HEK293 (cell line): ENCODE measurements at regions not wholly inside any gene's neighbourhood (a gene's known extent, or its start where the extent isn't known, plus 50 kb on each side); places are given as distances from the start of the nearest gene placed in this dataset.

Experiments
- CTCF ChIA-PET: fragments of 350-600 bp; formaldehyde crosslinking; extraction: SDS; loops from one replicate; lab custom pipeline; 2021; ENCODE audit warnings: antibody characterized with exemption; lab: Yijun Ruan, JAX
- POLR2A ChIA-PET: fragments of 300-600 bp; formaldehyde crosslinking; extraction: SDS; loops from one replicate; lab custom pipeline; 2020; ENCODE audit warnings: antibody characterized with exemption, inconsistent platforms; lab: Yijun Ruan, JAX
- H3K27ac ChIP-seq: fragments of 200-500 bp; sonication (Bioruptor generic); 2 replicates; pipeline ENCODE4 v1.5.1; 2014; ENCODE audit warnings: low read depth, low read length, control low read depth, inconsistent platforms; ENCODE audit errors: extremely low read depth
- H3K36me3 ChIP-seq, 2 experiments: fragments of 200-500 bp in 1 of 2; sonication (Bioruptor generic) in 1 of 2; 1 replicate in 1 of 2; 2 replicates in 1 of 2; pipeline ENCODE4 v1.5.1; 2014 to 2017; ENCODE audit warnings: inconsistent platforms in 2 of 2, low read length in 2 of 2; ENCODE audit not compliant: control insufficient read depth in 2 of 2, insufficient read depth in 1 of 2
- H3K4me1 ChIP-seq: fragments of 200-500 bp; sonication (Bioruptor generic); 2 replicates; pipeline ENCODE4 v1.5.1; 2014; ENCODE audit warnings: mild to moderate bottlenecking, low read length, inconsistent platforms; ENCODE audit not compliant: control insufficient read depth, insufficient read depth
- H3K4me3 ChIP-seq: 2 replicates; pipeline ENCODE4 v1.5.1; 2011; ENCODE audit warnings: low read depth, mild to moderate bottlenecking, control low read depth, low read length, moderate library complexity
- H3K9me3 ChIP-seq: fragments of 200-500 bp; sonication (Bioruptor generic); 2 replicates; pipeline ENCODE4 v1.5.1; 2014; ENCODE audit warnings: low read depth, low read length, inconsistent platforms; ENCODE audit not compliant: control insufficient read depth, insufficient read depth
- BCL6B ChIP-seq: fragments of 450-650 bp; formaldehyde crosslinking; IDR thresholded peaks from 2 replicates; pipeline ENCODE4 v1.5.1; 2017; ENCODE audit warnings: missing biosample characterization, missing genetic modification characterization
- GLI4 ChIP-seq: fragments of 450-650 bp; formaldehyde crosslinking; IDR thresholded peaks from 2 replicates; pipeline ENCODE4 v1.5.1; 2016; ENCODE audit warnings: missing biosample characterization, missing genetic modification characterization
- KLF17 ChIP-seq: fragments of 450-650 bp; formaldehyde crosslinking; IDR thresholded peaks from 2 replicates; pipeline ENCODE4 v1.5.1; 2016; ENCODE audit warnings: missing biosample characterization, missing genetic modification characterization
- KLF7 ChIP-seq: fragments of 450-650 bp; formaldehyde crosslinking; IDR thresholded peaks from 2 replicates; pipeline ENCODE4 v1.5.1; 2016; ENCODE audit warnings: missing biosample characterization, missing genetic modification characterization, borderline replicate concordance
- PBX3 ChIP-seq: sonication (generic); formaldehyde crosslinking; IDR thresholded peaks from 2 replicates; pipeline ENCODE4 v1.8.1; 2022; ENCODE audit warnings: mild to moderate bottlenecking, moderate library complexity, missing genetic modification reagents
- ZBTB44 ChIP-seq: fragments of 450-650 bp; IDR thresholded peaks from 2 replicates; pipeline ENCODE4 v1.5.1; 2018; ENCODE audit warnings: missing biosample characterization, mild to moderate bottlenecking, missing genetic modification characterization
- ZFP37 ChIP-seq: fragments of 450-650 bp; formaldehyde crosslinking; IDR thresholded peaks from 2 replicates; pipeline ENCODE4 v1.5.1; 2016; ENCODE audit warnings: missing biosample characterization, missing genetic modification characterization
- ZNF26 ChIP-seq: fragments of 450-650 bp; formaldehyde crosslinking; IDR thresholded peaks from 2 replicates; pipeline ENCODE4 v1.5.1; 2016; ENCODE audit warnings: missing biosample characterization, missing genetic modification characterization
- ZNF280C ChIP-seq: fragments of 450-650 bp; formaldehyde crosslinking; IDR thresholded peaks from 2 replicates; pipeline ENCODE4 v1.5.1; 2016; ENCODE audit warnings: missing biosample characterization, missing genetic modification characterization
- ZNF292 ChIP-seq: fragments of 450-650 bp; formaldehyde crosslinking; IDR thresholded peaks from 2 replicates; pipeline ENCODE4 v1.5.1; 2016; ENCODE audit warnings: low read depth, missing biosample characterization, missing genetic modification characterization, borderline replicate concordance
- ZNF623 ChIP-seq: fragments of 450-650 bp; formaldehyde crosslinking; IDR thresholded peaks from 2 replicates; pipeline ENCODE4 v1.5.1; 2016; ENCODE audit warnings: missing biosample characterization, missing genetic modification characterization
- ZNF626 ChIP-seq: fragments of 450-650 bp; sonication (Bioruptor Pico); formaldehyde crosslinking; IDR thresholded peaks from 2 replicates; pipeline ENCODE4 v1.5.1; 2018; ENCODE audit warnings: missing biosample characterization, missing genetic modification characterization, inconsistent platforms
- ZNF658 ChIP-seq: fragments of 450-650 bp; formaldehyde crosslinking; IDR thresholded peaks from 2 replicates; pipeline ENCODE4; 2016; ENCODE audit warnings: missing biosample characterization, missing genetic modification characterization
- ZNF792 ChIP-seq: fragments of 450-650 bp; formaldehyde crosslinking; IDR thresholded peaks from 2 replicates; pipeline ENCODE4 v1.5.1; 2016; ENCODE audit warnings: missing biosample characterization, missing genetic modification characterization
- ZSCAN16 ChIP-seq: fragments of 450-650 bp; formaldehyde crosslinking; IDR thresholded peaks from 2 replicates; pipeline ENCODE4 v1.5.1; 2016; ENCODE audit warnings: missing biosample characterization, missing genetic modification characterization

- no peak for TF ChIP-seq ZNF626
- TF ChIP-seq KLF17 (tag by site-specific recombination): no peak
These were observed 92.0 kb downstream of the HLX start (continued) for GRCh38 chr1:220971221-220971620.

GRCh38 chr1:220974431-220974830, 95.2 kb downstream of the HLX start:
- TF ChIP-seq ZNF280C (no peak), ZNF626 (no peak), ZNF792 (tag by site-specific recombination) (no peak), GLI4 (tag by site-specific recombination) (no peak), ZNF292 (tag by site-specific recombination) (no peak), BCL6B (tag by site-specific recombination) (no peak)

GRCh38 chr1:220976390-220976789, 97.1 kb downstream of the HLX start:
- no peak for TF ChIP-seq PBX3
- TF ChIP-seq, all 188 proteins: peak for 0
- Histone ChIP-seq H3K4me1 (no peaks in the 10 kb centered on the region), H3K27ac (no peak overlapping the region), H3K36me3 (no peaks in the 10 kb centered on the region), H3K9me3 (no peaks in the 10 kb centered on the region), H3K4me3 (no peak overlapping the region)
- ChIA-PET POLR2A (interaction anchor here (0.6 kb wide), 1 partner anchor 97 kb away, joined by 4 read pairs; the partner anchor contains the start of gene HLX), CTCF (interaction anchor here (0.5 to 1.0 kb wide), 5 partner anchors 16 to 227 kb away, joined by 3 read pairs; no protein-coding TSS in a partner anchor)

More at GRCh38 chr1:220974431-220974830, 95.2 kb downstream of the HLX start:
- CTCF ChIA-PET: interaction anchor here (0.6 to 0.7 kb wide), 2 partner anchors 100 to 461 kb away, joined by 3 to 4 read pairs; no protein-coding TSS in a partner anchor
- Histone ChIP-seq H3K27ac (no peak overlapping the region), H3K9me3 (no peaks in the 10 kb centered on the region), H3K36me3 (no peaks in the 10 kb centered on the region), H3K4me1 (no peaks in the 10 kb centered on the region), H3K4me3 (no peak overlapping the region)
- POLR2A ChIA-PET: no interaction called here

- no peak overlapping the region for H3K27ac ChIP-seq
- H3K4me1 ChIP-seq: no peaks in the 10 kb centered on the region
- ChIA-PET POLR2A (no interaction called here), CTCF (no interaction called here)
- no peaks in the 10 kb centered on the region for H3K9me3 ChIP-seq
- TF ChIP-seq ZSCAN16 (no peak), ZNF26 (no peak), ZNF658 (tag by site-specific recombination) (no peak), KLF7 (tag by site-specific recombination) (no peak), ZFP37 (no peak), ZBTB44 (tag by site-specific recombination) (no peak), ZNF623 (tag by site-specific recombination) (no peak)
- no peak overlapping the region for H3K4me3 ChIP-seq
- H3K36me3 ChIP-seq: no peaks in the 10 kb centered on the region
These were observed 100.1 kb downstream of the HLX start for GRCh38 chr1:220979371-220979770.
